ENCODE measurements at regions not wholly inside any gene's neighbourhood (a gene's known extent, or its start where the extent isn't known, plus 50 kb on each side); places are given as distances from the start of the nearest gene placed in this dataset.

DNA sequence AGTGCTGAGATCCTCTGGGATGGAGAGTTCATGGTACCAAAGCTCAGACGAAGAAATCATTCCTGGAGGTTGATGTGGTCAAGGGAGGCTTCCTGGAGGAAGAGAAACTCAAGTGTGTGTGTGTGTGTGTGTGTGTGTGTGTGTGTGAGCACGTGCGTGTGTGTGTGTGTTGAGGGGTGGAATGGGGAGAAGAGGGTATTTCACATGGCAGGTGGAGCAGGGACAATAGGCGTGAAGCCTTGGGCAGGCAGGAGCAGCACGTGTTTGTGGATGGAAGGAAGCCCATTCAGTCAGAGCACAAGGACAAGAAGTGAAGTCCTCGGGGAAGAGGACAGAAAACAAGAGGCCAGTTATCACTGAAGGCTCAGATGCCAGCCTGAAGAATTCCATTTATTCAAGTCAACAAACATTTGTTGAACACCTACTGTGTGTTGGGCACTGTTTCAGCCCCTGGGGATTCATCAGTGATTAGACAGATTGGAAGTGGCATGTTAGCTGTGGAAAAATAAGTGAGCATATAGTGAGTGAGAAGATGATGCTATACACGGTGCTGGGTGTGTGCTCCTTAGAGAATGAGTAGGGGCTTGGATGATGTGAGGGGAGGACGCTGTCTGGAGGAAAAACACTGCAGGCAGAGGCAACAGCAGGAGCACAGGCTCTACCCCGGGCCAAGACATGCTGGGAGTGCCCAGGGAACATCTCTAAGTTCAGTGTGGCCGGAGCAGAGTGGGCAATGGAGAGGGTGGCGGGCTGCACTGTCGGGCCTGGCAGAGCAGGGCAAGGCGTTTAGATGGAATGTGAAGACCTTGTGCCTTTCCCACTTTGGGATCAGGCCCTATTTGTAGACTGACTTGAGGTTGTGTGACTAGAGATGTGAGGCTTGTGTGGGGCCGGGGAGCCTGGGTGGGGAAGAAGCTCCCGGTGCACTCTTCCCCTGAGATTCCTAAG lies 267.1 kb downstream of the CBLN1 start:
- TF ChIP-seq, protein P1, sequence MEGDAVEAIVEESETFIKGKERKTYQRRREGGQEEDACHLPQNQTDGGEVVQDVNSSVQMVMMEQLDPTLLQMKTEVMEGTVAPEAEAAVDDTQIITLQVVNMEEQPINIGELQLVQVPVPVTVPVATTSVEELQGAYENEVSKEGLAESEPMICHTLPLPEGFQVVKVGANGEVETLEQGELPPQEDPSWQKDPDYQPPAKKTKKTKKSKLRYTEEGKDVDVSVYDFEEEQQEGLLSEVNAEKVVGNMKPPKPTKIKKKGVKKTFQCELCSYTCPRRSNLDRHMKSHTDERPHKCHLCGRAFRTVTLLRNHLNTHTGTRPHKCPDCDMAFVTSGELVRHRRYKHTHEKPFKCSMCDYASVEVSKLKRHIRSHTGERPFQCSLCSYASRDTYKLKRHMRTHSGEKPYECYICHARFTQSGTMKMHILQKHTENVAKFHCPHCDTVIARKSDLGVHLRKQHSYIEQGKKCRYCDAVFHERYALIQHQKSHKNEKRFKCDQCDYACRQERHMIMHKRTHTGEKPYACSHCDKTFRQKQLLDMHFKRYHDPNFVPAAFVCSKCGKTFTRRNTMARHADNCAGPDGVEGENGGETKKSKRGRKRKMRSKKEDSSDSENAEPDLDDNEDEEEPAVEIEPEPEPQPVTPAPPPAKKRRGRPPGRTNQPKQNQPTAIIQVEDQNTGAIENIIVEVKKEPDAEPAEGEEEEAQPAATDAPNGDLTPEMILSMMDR (conservative IDR thresholded peaks at IDR 0.05; ENCODE audit: low read depth): no peak
- DNase-seq (ENCODE audit: low spot score): no peak
- H3K27ac ChIP-seq: no peak overlapping the region
- ChIA-PET CTCF (interaction anchor here (0.7 kb wide), 1 partner anchor 167 kb away, joined by 3 read pairs; no protein-coding TSS in a partner anchor), POLR2A (ENCODE audit: low non-redundant PET) (no interaction called here)

DNA sequence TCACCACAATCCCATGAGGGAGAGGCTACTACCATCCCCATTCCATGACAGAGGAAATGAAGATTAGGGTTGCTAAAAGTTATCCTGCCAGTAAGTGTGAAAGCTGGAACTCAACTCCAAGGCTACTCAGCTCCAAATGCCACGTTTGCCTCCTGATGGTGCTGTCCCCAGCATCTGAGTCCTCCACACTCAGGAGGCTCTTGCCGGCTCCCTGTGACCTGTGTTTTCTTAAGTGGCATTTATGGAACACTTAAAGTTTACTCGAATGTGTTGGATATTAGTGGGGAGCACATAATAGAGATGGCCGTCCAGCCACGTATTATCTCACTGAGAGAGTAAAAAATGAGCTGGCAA lies 267.9 kb downstream of the CBLN1 start:
- TF ChIP-seq, protein P1 (conservative IDR thresholded peaks at IDR 0.05; ENCODE audit: low read depth): no peak
- DNase-seq (ENCODE audit: low spot score): no peak
- no peak overlapping the region for H3K27ac ChIP-seq
- ChIA-PET CTCF (interaction anchor here (0.7 kb wide), 1 partner anchor 168 kb away, joined by 3 read pairs; no protein-coding TSS in a partner anchor), POLR2A (ENCODE audit: low non-redundant PET) (no interaction called here)

DNA sequence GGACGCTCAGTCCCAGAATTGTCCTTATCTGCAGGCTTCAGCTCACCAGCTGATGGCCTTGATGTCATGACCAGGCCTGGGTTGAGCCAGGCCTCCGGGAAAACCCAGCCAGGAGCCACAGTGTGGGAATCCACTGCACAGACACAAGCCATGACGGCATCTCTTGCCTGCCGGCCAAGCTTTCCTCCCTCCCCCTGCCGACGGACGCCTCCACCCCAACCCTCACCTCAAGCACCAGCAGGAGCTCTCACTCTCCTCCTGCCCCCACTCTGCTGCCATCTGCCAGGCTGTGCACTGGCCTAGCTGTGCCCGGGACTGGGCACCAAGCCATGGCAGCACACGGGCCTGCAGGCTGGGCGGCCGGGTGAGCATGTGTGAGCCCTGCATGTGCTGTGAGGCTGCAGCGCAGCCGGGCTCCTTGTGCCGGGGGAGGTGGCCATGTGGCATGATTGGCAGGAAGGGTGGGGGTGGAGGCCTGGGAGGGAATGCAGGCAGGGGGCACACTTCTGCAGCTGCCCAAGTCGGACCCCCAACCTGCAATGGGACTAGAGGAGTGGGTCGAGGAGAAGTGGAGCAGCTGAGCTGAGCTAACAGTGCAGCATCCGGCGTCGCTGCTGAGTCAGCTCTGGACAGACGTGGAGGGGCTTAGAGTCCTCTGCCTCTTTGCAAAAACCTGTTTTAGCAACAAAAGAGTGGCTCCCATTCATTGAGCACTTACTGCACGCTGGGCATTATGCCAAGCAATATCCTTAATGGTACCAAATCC lies 268.5 kb downstream of the CBLN1 start:
- ChIA-PET CTCF (no interaction called here), POLR2A (ENCODE audit: low non-redundant PET) (no interaction called here)
- TF ChIP-seq, protein P1 (conservative IDR thresholded peaks at IDR 0.05; ENCODE audit: low read depth): no peak
- DNase-seq (ENCODE audit: low spot score): no peak
- H3K27ac ChIP-seq: no peak overlapping the region

DNA sequence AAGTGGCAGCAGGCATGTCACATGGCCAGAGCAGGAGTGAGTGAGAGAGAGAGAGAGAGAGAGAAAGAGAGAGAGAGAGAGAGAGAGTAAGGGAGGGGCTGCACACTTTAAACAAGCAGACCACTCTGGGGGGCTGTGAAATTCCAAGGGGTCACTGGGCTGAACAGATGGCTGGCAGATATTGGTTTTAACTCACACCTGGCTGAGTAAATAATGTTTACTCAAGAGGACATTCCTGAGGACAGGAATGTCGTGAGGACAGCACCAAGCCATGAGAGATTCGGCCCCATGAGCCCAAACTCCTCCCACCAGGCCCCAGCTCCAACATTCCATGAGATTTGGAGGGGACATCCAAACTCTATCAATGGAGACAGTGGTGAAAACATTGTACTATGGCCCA lies 269.7 kb downstream of the CBLN1 start:
- POLR2A ChIA-PET (ENCODE audit: low non-redundant PET): no interaction called here
- DNase-seq (ENCODE audit: low spot score): no peak
- TF ChIP-seq, protein P1 (conservative IDR thresholded peaks at IDR 0.05; ENCODE audit: low read depth): no peak
- H3K27ac ChIP-seq: no peak overlapping the region
- CTCF ChIA-PET: no interaction called here

DNA sequence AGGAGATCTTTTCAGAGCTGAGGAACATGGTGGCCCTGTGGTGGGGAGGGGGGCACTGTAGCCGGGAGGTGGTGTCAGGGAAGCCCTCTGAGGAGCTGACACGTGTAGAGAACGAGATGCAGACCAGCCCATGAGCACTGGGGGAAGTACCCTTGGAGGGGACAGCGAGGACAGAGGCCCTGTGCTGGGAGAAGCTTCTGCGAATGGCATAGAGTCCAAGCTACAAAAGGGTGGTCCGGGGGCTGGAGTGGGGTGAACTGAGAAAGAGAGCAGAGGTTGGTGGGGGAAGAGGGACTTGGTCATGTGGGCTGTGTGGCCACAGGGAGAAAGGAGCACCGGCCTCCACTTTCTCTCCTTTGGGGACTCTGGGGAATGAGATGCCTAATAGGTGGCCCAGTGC lies 270.8 kb downstream of the CBLN1 start:
- DNase-seq (ENCODE audit: low spot score): no peak
- POLR2A ChIA-PET (ENCODE audit: low non-redundant PET): no interaction called here
- H3K27ac ChIP-seq: no peak overlapping the region
- CTCF ChIA-PET: no interaction called here
- TF ChIP-seq, protein P1 (conservative IDR thresholded peaks at IDR 0.05; ENCODE audit: low read depth): no peak

DNA sequence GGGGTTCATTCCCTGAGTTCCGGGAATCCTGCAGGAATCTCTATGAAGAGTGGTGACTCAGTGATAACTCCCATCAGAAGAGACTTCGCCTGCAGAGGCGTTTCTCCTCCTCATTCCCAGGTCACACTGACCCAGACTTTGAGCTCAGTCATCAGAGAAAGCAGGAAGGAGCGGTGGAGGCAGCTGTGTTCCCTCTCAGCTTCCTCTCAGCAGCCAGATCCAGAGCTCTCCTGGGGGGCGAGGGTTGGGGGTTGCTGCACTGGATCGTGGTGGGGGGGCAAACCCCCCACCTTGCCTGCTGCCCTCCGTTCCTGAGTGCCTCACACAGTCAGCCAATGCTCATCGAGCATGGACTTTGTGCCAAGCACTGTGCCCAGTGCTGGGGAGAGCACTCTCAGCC lies 271.2 kb downstream of the CBLN1 start:
- ChIA-PET POLR2A (ENCODE audit: low non-redundant PET) (no interaction called here), CTCF (interaction anchor here (0.6 kb wide), 1 partner anchor 190 kb away, joined by 5 read pairs; no protein-coding TSS in a partner anchor)
- no peak for DNase-seq (ENCODE audit: low spot score)
- H3K27ac ChIP-seq: no peak overlapping the region
- TF ChIP-seq, protein P1 (conservative IDR thresholded peaks at IDR 0.05; ENCODE audit: low read depth): no peak

Data from RWPE1 (cell line).